HEK293 (cell line): ENCODE measurements at regions not wholly inside any gene's neighbourhood (a gene's known extent, or its start where the extent isn't known, plus 50 kb on each side); places are given as distances from the start of the nearest gene placed in this dataset.

Experiments
- CTCF ChIA-PET: fragments of 350-600 bp; formaldehyde crosslinking; extraction: SDS; loops from one replicate; lab custom pipeline; 2021; ENCODE audit warnings: antibody characterized with exemption; lab: Yijun Ruan, JAX
- POLR2A ChIA-PET: fragments of 300-600 bp; formaldehyde crosslinking; extraction: SDS; loops from one replicate; lab custom pipeline; 2020; ENCODE audit warnings: antibody characterized with exemption, inconsistent platforms; lab: Yijun Ruan, JAX
- H3K27ac ChIP-seq: fragments of 200-500 bp; sonication (Bioruptor generic); 2 replicates; pipeline ENCODE4 v1.5.1; 2014; ENCODE audit warnings: low read depth, low read length, control low read depth, inconsistent platforms; ENCODE audit errors: extremely low read depth
- H3K36me3 ChIP-seq, 2 experiments: fragments of 200-500 bp in 1 of 2; sonication (Bioruptor generic) in 1 of 2; 1 replicate in 1 of 2; 2 replicates in 1 of 2; pipeline ENCODE4 v1.5.1; 2014 to 2017; ENCODE audit warnings: inconsistent platforms in 2 of 2, low read length in 2 of 2; ENCODE audit not compliant: control insufficient read depth in 2 of 2, insufficient read depth in 1 of 2
- H3K4me1 ChIP-seq: fragments of 200-500 bp; sonication (Bioruptor generic); 2 replicates; pipeline ENCODE4 v1.5.1; 2014; ENCODE audit warnings: mild to moderate bottlenecking, low read length, inconsistent platforms; ENCODE audit not compliant: control insufficient read depth, insufficient read depth
- H3K4me3 ChIP-seq: 2 replicates; pipeline ENCODE4 v1.5.1; 2011; ENCODE audit warnings: low read depth, mild to moderate bottlenecking, control low read depth, low read length, moderate library complexity
- H3K9me3 ChIP-seq: fragments of 200-500 bp; sonication (Bioruptor generic); 2 replicates; pipeline ENCODE4 v1.5.1; 2014; ENCODE audit warnings: low read depth, low read length, inconsistent platforms; ENCODE audit not compliant: control insufficient read depth, insufficient read depth
- HOXC10 ChIP-seq: sonication (generic); formaldehyde crosslinking; IDR thresholded peaks from 2 replicates; pipeline ENCODE4 v1.8.1; 2023; ENCODE audit warnings: mild to moderate bottlenecking, missing genetic modification reagents
- HOXD13 ChIP-seq: sonication (generic); formaldehyde crosslinking; IDR thresholded peaks from 2 replicates; pipeline ENCODE4 v1.8.0; 2022; ENCODE audit warnings: missing genetic modification reagents, borderline replicate concordance
- SALL2 ChIP-seq: fragments of 450-650 bp; formaldehyde crosslinking; IDR thresholded peaks from 2 replicates; pipeline ENCODE4 v1.5.0; 2017; ENCODE audit warnings: missing biosample characterization, mild to moderate bottlenecking, missing genetic modification characterization, borderline replicate concordance
- ZFHX2 ChIP-seq: fragments of 450-650 bp; formaldehyde crosslinking; conservative IDR thresholded peaks from 2 replicates; pipeline ENCODE4 v1.5.1; 2016; ENCODE audit warnings: missing biosample characterization, missing genetic modification characterization
- ZFP3 ChIP-seq: fragments of 450-650 bp; formaldehyde crosslinking; IDR thresholded peaks from 2 replicates; pipeline ENCODE4 v1.5.1; 2016; ENCODE audit warnings: low read depth, missing biosample characterization, missing genetic modification characterization
- ZNF416 ChIP-seq: fragments of 450-650 bp; formaldehyde crosslinking; IDR thresholded peaks from 2 replicates; pipeline ENCODE4 v1.5.1; 2016; ENCODE audit warnings: missing biosample characterization, missing genetic modification characterization
- ZNF785 ChIP-seq: fragments of 450-650 bp; formaldehyde crosslinking; IDR thresholded peaks from 2 replicates; pipeline ENCODE4 v1.5.1; 2016; ENCODE audit warnings: missing biosample characterization, missing genetic modification characterization
- TF ChIP-seq, protein P1 (sequence below): fragments of 450-650 bp; formaldehyde crosslinking; IDR thresholded peaks from 2 replicates; pipeline ENCODE4 v1.5.1; 2016; ENCODE audit warnings: missing biosample characterization, missing genetic modification characterization
- TF ChIP-seq, protein P2 (sequence below): fragments of 450-650 bp; formaldehyde crosslinking; IDR thresholded peaks from 2 replicates; pipeline ENCODE4 v1.5.1; 2016; ENCODE audit warnings: missing biosample characterization, missing genetic modification characterization, borderline replicate concordance
- TF ChIP-seq, protein P3 (sequence below): sonication (generic); formaldehyde crosslinking; IDR thresholded peaks from 2 replicates; pipeline ENCODE4 v1.8.1; 2022; ENCODE audit warnings: mild to moderate bottlenecking, moderate library complexity, missing genetic modification reagents
- TF ChIP-seq, protein P4 (sequence below): fragments of 450-650 bp; formaldehyde crosslinking; conservative IDR thresholded peaks from 2 replicates; pipeline ENCODE4 v1.5.1; 2016; ENCODE audit warnings: low read depth, missing biosample characterization, missing genetic modification characterization

DNA sequence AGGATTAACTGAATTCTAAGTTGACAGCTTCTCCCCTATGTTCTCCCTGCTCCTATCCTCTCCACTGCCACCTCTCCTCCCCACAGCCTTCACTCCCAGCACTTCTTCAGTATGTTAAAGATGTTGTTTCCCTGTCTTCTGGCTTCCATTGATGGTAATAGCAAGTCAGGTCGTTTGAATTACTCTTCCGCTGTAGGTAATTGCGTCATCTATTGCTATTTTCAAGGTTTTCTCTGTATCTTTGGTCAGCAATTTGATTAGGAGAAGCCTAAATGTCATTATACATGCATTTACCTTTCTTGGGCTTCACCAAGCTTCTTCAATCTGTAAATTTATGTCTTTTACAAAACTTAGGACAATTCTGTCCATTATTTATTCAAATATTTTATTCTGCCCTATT, 377.3 kb upstream of the KLF12 start (continued):
- TF ChIP-seq, protein P1, sequence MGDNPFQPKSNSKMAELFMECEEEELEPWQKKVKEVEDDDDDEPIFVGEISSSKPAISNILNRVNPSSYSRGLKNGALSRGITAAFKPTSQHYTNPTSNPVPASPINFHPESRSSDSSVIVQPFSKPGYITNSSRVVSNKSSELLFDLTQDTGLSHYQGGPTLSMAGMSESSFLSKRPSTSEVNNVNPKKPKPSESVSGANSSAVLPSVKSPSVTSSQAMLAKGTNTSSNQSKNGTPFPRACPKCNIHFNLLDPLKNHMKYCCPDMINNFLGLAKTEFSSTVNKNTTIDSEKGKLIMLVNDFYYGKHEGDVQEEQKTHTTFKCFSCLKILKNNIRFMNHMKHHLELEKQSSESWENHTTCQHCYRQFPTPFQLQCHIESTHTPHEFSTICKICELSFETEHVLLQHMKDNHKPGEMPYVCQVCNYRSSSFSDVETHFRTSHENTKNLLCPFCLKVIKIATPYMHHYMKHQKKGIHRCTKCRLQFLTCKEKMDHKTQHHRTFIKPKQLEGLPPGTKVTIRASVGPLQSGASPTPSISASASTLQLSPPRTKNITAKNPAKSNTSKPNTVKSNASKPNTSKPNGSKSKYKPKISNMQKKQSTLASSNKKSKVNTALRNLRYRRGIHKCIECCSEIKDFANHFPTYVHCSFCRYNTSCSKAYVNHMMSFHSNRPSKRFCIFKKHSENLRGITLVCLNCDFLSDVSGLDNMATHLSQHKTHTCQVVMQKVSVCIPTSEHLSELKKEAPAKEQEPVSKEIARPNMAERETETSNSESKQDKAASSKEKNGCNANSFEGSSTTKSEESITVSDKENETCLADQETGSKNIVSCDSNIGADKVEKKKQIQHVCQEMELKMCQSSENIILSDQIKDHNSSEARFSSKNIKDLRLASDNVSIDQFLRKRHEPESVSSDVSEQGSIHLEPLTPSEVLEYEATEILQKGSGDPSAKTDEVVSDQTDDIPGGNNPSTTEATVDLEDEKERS (tag by site-specific recombination): no peak
- TF ChIP-seq, all 188 proteins: peak for 0

DNA sequence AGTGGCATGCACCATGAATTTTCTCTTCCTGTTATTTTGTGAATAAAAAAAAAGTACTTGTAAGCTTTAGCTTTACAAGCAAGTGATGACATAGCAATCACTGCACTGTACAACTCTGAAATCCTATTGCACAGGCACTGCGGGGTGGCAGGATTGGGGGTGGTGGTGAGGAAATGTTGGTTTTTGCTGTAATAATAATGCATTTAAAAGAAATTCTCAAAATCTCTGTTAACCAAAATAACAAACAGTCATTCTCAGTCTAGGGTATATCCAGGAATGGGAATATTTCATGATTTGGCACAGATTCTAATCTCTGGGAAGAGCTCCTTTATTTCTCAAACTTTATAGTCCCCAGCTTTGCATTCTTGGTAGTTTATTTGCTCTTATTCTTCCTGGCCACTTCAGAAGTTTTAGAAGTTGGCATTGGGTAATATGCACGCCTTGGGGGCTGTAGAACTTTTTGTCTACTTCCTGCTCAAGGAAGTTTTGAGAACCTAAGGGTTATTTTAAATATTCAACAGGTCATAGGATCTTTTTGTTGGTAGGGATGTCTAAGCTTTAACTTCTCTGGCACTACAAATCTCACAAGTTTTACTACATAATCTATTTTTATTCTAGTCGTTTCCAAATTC, 353.0 kb upstream of the KLF12 start:
- CTCF ChIA-PET: interaction anchor here (0.5 to 0.7 kb wide), 2 partner anchors 366 to 870 kb away, joined by 3 read pairs; no protein-coding TSS in a partner anchor
- TF ChIP-seq, protein P2, sequence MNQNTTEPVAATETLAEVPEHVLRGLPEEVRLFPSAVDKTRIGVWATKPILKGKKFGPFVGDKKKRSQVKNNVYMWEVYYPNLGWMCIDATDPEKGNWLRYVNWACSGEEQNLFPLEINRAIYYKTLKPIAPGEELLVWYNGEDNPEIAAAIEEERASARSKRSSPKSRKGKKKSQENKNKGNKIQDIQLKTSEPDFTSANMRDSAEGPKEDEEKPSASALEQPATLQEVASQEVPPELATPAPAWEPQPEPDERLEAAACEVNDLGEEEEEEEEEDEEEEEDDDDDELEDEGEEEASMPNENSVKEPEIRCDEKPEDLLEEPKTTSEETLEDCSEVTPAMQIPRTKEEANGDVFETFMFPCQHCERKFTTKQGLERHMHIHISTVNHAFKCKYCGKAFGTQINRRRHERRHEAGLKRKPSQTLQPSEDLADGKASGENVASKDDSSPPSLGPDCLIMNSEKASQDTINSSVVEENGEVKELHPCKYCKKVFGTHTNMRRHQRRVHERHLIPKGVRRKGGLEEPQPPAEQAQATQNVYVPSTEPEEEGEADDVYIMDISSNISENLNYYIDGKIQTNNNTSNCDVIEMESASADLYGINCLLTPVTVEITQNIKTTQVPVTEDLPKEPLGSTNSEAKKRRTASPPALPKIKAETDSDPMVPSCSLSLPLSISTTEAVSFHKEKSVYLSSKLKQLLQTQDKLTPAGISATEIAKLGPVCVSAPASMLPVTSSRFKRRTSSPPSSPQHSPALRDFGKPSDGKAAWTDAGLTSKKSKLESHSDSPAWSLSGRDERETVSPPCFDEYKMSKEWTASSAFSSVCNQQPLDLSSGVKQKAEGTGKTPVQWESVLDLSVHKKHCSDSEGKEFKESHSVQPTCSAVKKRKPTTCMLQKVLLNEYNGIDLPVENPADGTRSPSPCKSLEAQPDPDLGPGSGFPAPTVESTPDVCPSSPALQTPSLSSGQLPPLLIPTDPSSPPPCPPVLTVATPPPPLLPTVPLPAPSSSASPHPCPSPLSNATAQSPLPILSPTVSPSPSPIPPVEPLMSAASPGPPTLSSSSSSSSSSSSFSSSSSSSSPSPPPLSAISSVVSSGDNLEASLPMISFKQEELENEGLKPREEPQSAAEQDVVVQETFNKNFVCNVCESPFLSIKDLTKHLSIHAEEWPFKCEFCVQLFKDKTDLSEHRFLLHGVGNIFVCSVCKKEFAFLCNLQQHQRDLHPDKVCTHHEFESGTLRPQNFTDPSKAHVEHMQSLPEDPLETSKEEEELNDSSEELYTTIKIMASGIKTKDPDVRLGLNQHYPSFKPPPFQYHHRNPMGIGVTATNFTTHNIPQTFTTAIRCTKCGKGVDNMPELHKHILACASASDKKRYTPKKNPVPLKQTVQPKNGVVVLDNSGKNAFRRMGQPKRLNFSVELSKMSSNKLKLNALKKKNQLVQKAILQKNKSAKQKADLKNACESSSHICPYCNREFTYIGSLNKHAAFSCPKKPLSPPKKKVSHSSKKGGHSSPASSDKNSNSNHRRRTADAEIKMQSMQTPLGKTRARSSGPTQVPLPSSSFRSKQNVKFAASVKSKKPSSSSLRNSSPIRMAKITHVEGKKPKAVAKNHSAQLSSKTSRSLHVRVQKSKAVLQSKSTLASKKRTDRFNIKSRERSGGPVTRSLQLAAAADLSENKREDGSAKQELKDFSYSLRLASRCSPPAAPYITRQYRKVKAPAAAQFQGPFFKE: no peak
- no peak for TF ChIP-seq HOXD13 (CRISPR knock-in tag)
- no peak for TF ChIP-seq ZFHX2 (tag by site-specific recombination)
- TF ChIP-seq, protein P3, sequence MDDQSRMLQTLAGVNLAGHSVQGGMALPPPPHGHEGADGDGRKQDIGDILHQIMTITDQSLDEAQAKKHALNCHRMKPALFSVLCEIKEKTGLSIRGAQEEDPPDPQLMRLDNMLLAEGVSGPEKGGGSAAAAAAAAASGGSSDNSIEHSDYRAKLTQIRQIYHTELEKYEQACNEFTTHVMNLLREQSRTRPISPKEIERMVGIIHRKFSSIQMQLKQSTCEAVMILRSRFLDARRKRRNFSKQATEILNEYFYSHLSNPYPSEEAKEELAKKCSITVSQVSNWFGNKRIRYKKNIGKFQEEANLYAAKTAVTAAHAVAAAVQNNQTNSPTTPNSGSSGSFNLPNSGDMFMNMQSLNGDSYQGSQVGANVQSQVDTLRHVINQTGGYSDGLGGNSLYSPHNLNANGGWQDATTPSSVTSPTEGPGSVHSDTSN (CRISPR knock-in tag): no peak
- no peak for TF ChIP-seq ZNF785
- no peak for TF ChIP-seq ZFP3 (tag by site-specific recombination)
- TF ChIP-seq, protein P4, sequence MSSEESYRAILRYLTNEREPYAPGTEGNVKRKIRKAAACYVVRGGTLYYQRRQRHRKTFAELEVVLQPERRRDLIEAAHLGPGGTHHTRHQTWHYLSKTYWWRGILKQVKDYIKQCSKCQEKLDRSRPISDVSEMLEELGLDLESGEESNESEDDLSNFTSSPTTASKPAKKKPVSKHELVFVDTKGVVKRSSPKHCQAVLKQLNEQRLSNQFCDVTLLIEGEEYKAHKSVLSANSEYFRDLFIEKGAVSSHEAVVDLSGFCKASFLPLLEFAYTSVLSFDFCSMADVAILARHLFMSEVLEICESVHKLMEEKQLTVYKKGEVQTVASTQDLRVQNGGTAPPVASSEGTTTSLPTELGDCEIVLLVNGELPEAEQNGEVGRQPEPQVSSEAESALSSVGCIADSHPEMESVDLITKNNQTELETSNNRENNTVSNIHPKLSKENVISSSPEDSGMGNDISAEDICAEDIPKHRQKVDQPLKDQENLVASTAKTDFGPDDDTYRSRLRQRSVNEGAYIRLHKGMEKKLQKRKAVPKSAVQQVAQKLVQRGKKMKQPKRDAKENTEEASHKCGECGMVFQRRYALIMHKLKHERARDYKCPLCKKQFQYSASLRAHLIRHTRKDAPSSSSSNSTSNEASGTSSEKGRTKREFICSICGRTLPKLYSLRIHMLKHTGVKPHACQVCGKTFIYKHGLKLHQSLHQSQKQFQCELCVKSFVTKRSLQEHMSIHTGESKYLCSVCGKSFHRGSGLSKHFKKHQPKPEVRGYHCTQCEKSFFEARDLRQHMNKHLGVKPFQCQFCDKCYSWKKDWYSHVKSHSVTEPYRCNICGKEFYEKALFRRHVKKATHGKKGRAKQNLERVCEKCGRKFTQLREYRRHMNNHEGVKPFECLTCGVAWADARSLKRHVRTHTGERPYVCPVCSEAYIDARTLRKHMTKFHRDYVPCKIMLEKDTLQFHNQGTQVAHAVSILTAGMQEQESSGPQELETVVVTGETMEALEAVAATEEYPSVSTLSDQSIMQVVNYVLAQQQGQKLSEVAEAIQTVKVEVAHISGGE (tag by site-specific recombination): no peak
- no peak for TF ChIP-seq ZNF416
- TF ChIP-seq HOXC10: no peak
- TF ChIP-seq SALL2: no peak
- Histone ChIP-seq H3K9me3 (no peaks in the 10 kb centered on the region), H3K4me1 (no peaks in the 10 kb centered on the region), H3K36me3 (no peaks in the 10 kb centered on the region), H3K4me3 (no peak overlapping the region), H3K27ac (no peak overlapping the region)
- POLR2A ChIA-PET: no interaction called here
